HEK293 (cell line): ENCODE measurements at regions not wholly inside any gene's neighbourhood (a gene's known extent, or its start where the extent isn't known, plus 50 kb on each side); places are given as distances from the start of the nearest gene placed in this dataset.

ENCODE experiments used
- CTCF ChIA-PET: fragments of 350-600 bp; formaldehyde crosslinking; extraction: SDS; loops from one replicate; lab custom pipeline; 2021; ENCODE audit warnings: antibody characterized with exemption; lab: Yijun Ruan, JAX
- POLR2A ChIA-PET: fragments of 300-600 bp; formaldehyde crosslinking; extraction: SDS; loops from one replicate; lab custom pipeline; 2020; ENCODE audit warnings: antibody characterized with exemption, inconsistent platforms; lab: Yijun Ruan, JAX
- H3K27ac ChIP-seq: fragments of 200-500 bp; sonication (Bioruptor generic); 2 replicates; pipeline ENCODE4 v1.5.1; 2014; ENCODE audit warnings: low read depth, low read length, control low read depth, inconsistent platforms; ENCODE audit errors: extremely low read depth
- H3K36me3 ChIP-seq, 2 experiments: fragments of 200-500 bp in 1 of 2; sonication (Bioruptor generic) in 1 of 2; 1 replicate in 1 of 2; 2 replicates in 1 of 2; pipeline ENCODE4 v1.5.1; 2014 to 2017; ENCODE audit warnings: inconsistent platforms in 2 of 2, low read length in 2 of 2; ENCODE audit not compliant: control insufficient read depth in 2 of 2, insufficient read depth in 1 of 2
- H3K4me1 ChIP-seq: fragments of 200-500 bp; sonication (Bioruptor generic); 2 replicates; pipeline ENCODE4 v1.5.1; 2014; ENCODE audit warnings: mild to moderate bottlenecking, low read length, inconsistent platforms; ENCODE audit not compliant: control insufficient read depth, insufficient read depth
- H3K4me3 ChIP-seq: 2 replicates; pipeline ENCODE4 v1.5.1; 2011; ENCODE audit warnings: low read depth, mild to moderate bottlenecking, control low read depth, low read length, moderate library complexity
- H3K9me3 ChIP-seq: fragments of 200-500 bp; sonication (Bioruptor generic); 2 replicates; pipeline ENCODE4 v1.5.1; 2014; ENCODE audit warnings: low read depth, low read length, inconsistent platforms; ENCODE audit not compliant: control insufficient read depth, insufficient read depth
- KLF9 ChIP-seq: fragments of 450-650 bp; formaldehyde crosslinking; IDR thresholded peaks from 2 replicates; pipeline ENCODE4 v1.5.1; 2016; ENCODE audit warnings: missing biosample characterization, missing genetic modification characterization, low read depth
- MYNN ChIP-seq: fragments of 450-650 bp; formaldehyde crosslinking; IDR thresholded peaks from 2 replicates; pipeline ENCODE4 v1.5.1; 2016; ENCODE audit warnings: missing biosample characterization, missing genetic modification characterization, borderline replicate concordance
- OVOL3 ChIP-seq: fragments of 450-650 bp; formaldehyde crosslinking; IDR thresholded peaks from 2 replicates; pipeline ENCODE4 v1.5.1; 2016; ENCODE audit warnings: missing biosample characterization, missing genetic modification characterization
- RBAK ChIP-seq: fragments of 450-650 bp; formaldehyde crosslinking; IDR thresholded peaks from 2 replicates; pipeline ENCODE4 v1.5.1; 2016; ENCODE audit warnings: missing biosample characterization, missing genetic modification characterization
- REST ChIP-seq: fragments of 450-650 bp; formaldehyde crosslinking; IDR thresholded peaks from 2 replicates; pipeline ENCODE4 v1.5.1; 2016; ENCODE audit warnings: missing biosample characterization, missing genetic modification characterization
- ZBTB10 ChIP-seq: fragments of 450-650 bp; formaldehyde crosslinking; IDR thresholded peaks from 2 replicates; pipeline ENCODE4 v1.5.1; 2016; ENCODE audit warnings: missing biosample characterization, missing genetic modification characterization
- ZFP41 ChIP-seq: fragments of 450-650 bp; formaldehyde crosslinking; IDR thresholded peaks from 2 replicates; pipeline ENCODE4 v1.5.1; 2016; ENCODE audit warnings: missing biosample characterization, missing genetic modification characterization, borderline replicate concordance
- ZNF302 ChIP-seq: fragments of 450-650 bp; formaldehyde crosslinking; IDR thresholded peaks from 2 replicates; pipeline ENCODE4 v1.5.1; 2016; ENCODE audit warnings: missing biosample characterization, missing genetic modification characterization, low read depth
- ZNF433 ChIP-seq: fragments of 450-650 bp; formaldehyde crosslinking; IDR thresholded peaks from 2 replicates; pipeline ENCODE4 v1.5.1; 2016; ENCODE audit warnings: missing biosample characterization, missing genetic modification characterization, low read depth
- ZNF521 ChIP-seq: fragments of 450-650 bp; formaldehyde crosslinking; IDR thresholded peaks from 2 replicates; pipeline ENCODE4 v1.5.1; 2017; ENCODE audit warnings: missing biosample characterization, mild to moderate bottlenecking, missing genetic modification characterization
- ZNF747 ChIP-seq: fragments of 450-650 bp; formaldehyde crosslinking; IDR thresholded peaks from 2 replicates; pipeline ENCODE4 v1.5.1; 2016; ENCODE audit warnings: missing biosample characterization, missing genetic modification characterization
- ZSCAN4 ChIP-seq: fragments of 450-650 bp; formaldehyde crosslinking; IDR thresholded peaks from 2 replicates; pipeline ENCODE4 v1.5.1; 2017; ENCODE audit warnings: missing biosample characterization, missing genetic modification characterization

GRCh38 chr7:31462636-31463035 is 51.3 kb upstream of the ITPRID1 start:
- H3K4me3 ChIP-seq = no peak overlapping the region
- ChIA-PET CTCF (interaction anchor here (1.1 to 1.9 kb wide), 2 partner anchors 89 to 340 kb away, joined by 4 read pairs; no protein-coding TSS in a partner anchor), POLR2A (no interaction called here)
- H3K4me1 ChIP-seq = no peaks in the 10 kb centered on the region
- TF ChIP-seq RBAK (tag by site-specific recombination) (no peak), ZNF302 (tag by site-specific recombination) (no peak), ZFP41 (no peak), MYNN (tag by site-specific recombination) (no peak), REST (tag by site-specific recombination) (no peak), ZSCAN4 (no peak), ZNF747 (tag by site-specific recombination) (no peak), KLF9 (tag by site-specific recombination) (no peak), OVOL3 (tag by site-specific recombination) (no peak), ZNF433 (no peak), ZNF521 (tag by site-specific recombination) (no peak), ZBTB10 (tag by site-specific recombination) (no peak)
- no peaks in the 10 kb centered on the region for H3K9me3 ChIP-seq
- H3K36me3 ChIP-seq = no peaks in the 10 kb centered on the region
- H3K27ac ChIP-seq = no peak overlapping the region
